K562 (cell line): ENCODE measurements at regions not wholly inside any gene's neighbourhood (a gene's known extent, or its start where the extent isn't known, plus 50 kb on each side); places are given as distances from the start of the nearest gene placed in this dataset.

Source experiments
- ATAC-seq: fragments of 200-7000 bp; cut with Tn5 transposase; 3 replicates; pipeline ENCODE4 v1.9.1; 2020; ENCODE audit warnings: moderate library complexity
- BruUV-seq: library from RNA; stranded (reverse); fragments of 400-500 nt; replicated peaks from 2 replicates; lab custom pipeline; 2021; lab: Mats Ljungman, UMichigan
- CTCF ChIA-PET: fragments of 300-600 bp; formaldehyde crosslinking; extraction: SDS; loops from one replicate; lab custom pipeline; 2021; ENCODE audit warnings: low intra/inter-chr PET ratio; lab: Yijun Ruan, JAX
- POLR2A ChIA-PET: fragments of 300-600, 350-650 bp; sonication (Branson Sonifier 250); formaldehyde crosslinking; extraction: SDS; loops from one replicate; lab custom pipeline; 2021; ENCODE audit warnings: antibody characterized with exemption, inconsistent platforms; lab: Yijun Ruan, JAX
- DNase-seq, 4 experiments: peaks; one replicate each; pipeline versions ENCODE4 v3.0.0 to v3.0.0-alpha.2; 2011 to 2018; ENCODE audit warnings: low spot score in 3 of 4, mixed read lengths in 3 of 4; ENCODE audit errors: extremely low read depth in 1 of 4
- FAIRE-seq: peaks from 2 replicates; lab custom pipeline; 2011; peaks lifted over from hg19 to GRCh38; lab: Jason Lieb, UNC
- H2AFZ ChIP-seq: 2 replicates; pipeline ENCODE4 v1.6.0; 2011; ENCODE audit warnings: low read depth, low read length, control low read depth, inconsistent platforms
- H3K27ac ChIP-seq: fragments of 200-600 bp; 3 replicates; pipeline ENCODE4 v1.8.0; 2011; ENCODE audit warnings: low read depth, mild to moderate bottlenecking, control low read depth, inconsistent platforms, low read length, moderate library complexity, mixed read lengths; ENCODE audit errors: extremely low read depth
- H3K27me3 ChIP-seq, 2 experiments: fragments of 300-600 bp in 1 of 2; 2 replicates in 1 of 2; 3 replicates in 1 of 2; pipeline versions ENCODE4 v1.6.0 to v1.8.0; 2011; ENCODE audit warnings: inconsistent platforms in 2 of 2, low read length in 2 of 2, mild to moderate bottlenecking in 1 of 2, mixed read lengths in 1 of 2, moderate library complexity in 1 of 2; ENCODE audit not compliant: control insufficient read depth in 2 of 2, insufficient read depth in 2 of 2
- H3K36me3 ChIP-seq: fragments of 300-600 bp; 3 replicates; pipeline ENCODE4 v1.8.0; 2011; ENCODE audit warnings: mild to moderate bottlenecking, low read length, inconsistent platforms; ENCODE audit not compliant: control insufficient read depth, insufficient read depth
- H3K4me1 ChIP-seq, 2 experiments: fragments of 200-600 bp in 1 of 2; replicated peaks in 1 of 2; 2 replicates in 1 of 2; 3 replicates in 1 of 2; pipeline versions ENCODE4 v1.5.1 to v1.8.0; 2011; ENCODE audit warnings: inconsistent platforms in 2 of 2, low read length in 2 of 2, mild to moderate bottlenecking in 1 of 2, mixed read lengths in 1 of 2, moderate library complexity in 1 of 2; ENCODE audit not compliant: control insufficient read depth in 2 of 2, insufficient read depth in 2 of 2
- H3K4me2 ChIP-seq: 2 replicates; pipeline ENCODE4 v1.6.1; 2011; ENCODE audit warnings: low read length, control low read depth, inconsistent platforms, mixed read lengths; ENCODE audit not compliant: insufficient read depth
- H3K4me3 ChIP-seq: fragments of 200-600 bp; sonication (generic), shearing (Covaris generic); 2 replicates; pipeline ENCODE4 v1.5.1; 2016; ENCODE audit warnings: control low read depth, inconsistent platforms
- H3K79me2 ChIP-seq: fragments of 200-600 bp; 3 replicates; pipeline ENCODE4 v1.8.0; 2011; ENCODE audit warnings: low read length, inconsistent platforms; ENCODE audit not compliant: control insufficient read depth, insufficient read depth
- H3K9ac ChIP-seq, 2 experiments: 2 replicates each; pipeline versions ENCODE4 v1.6.0 to v1.6.1; 2011; ENCODE audit warnings: low read depth in 2 of 2, low read length in 2 of 2, control low read depth in 1 of 2, inconsistent platforms in 1 of 2, mild to moderate bottlenecking in 1 of 2, mixed read lengths in 1 of 2; ENCODE audit not compliant: insufficient read depth in 1 of 2
- H3K9me1 ChIP-seq: one replicate; pipeline ENCODE4 v1.6.0; 2011; ENCODE audit warnings: inconsistent platforms, mild to moderate bottlenecking, low read length, moderate library complexity; ENCODE audit not compliant: control insufficient read depth, insufficient read depth
- H3K9me3 ChIP-seq: replicated peaks from 2 replicates; pipeline ENCODE4 v1.5.1; 2011; ENCODE audit warnings: low read depth, low read length, inconsistent platforms; ENCODE audit not compliant: control insufficient read depth, insufficient read depth
- H4K20me1 ChIP-seq: replicated peaks from 2 replicates; pipeline ENCODE4 v1.6.1; 2011; ENCODE audit warnings: low read length, inconsistent platforms, mixed read lengths; ENCODE audit not compliant: control insufficient read depth, insufficient read depth
- RERE ChIP-seq: sonication (generic); formaldehyde crosslinking; IDR thresholded peaks from 2 replicates; pipeline ENCODE4 v1.8.0; 2023; ENCODE audit warnings: missing genetic modification reagents, mild to moderate bottlenecking, borderline replicate concordance
- ZNF316 ChIP-seq: fragments of 450-650 bp; IDR thresholded peaks from 2 replicates; pipeline ENCODE4 v1.6.1; 2016
- WGBS: fragments of 100-300 bp; shearing (Covaris generic); methylation state at CpG from one replicate; pipeline ENCODE4 v1.1.6; 2016; ENCODE audit warnings: low coverage, mixed read lengths; ENCODE audit not compliant: insufficient coverage; ENCODE audit errors: missing lambda C conversion rate; 5-methylcytosine and 5-hydroxymethylcytosine counted together
- in situ Hi-C: fragments of 300-500 bp; cut with MboI; formaldehyde crosslinking; loops from 4 replicates; pipeline ENCODE4 v1.15.0; 2018; ENCODE audit warnings: inconsistent platforms, mixed read lengths
- intact Hi-C: fragments of 100-400 bp; cut with micrococcal nuclease; formaldehyde crosslinking; loops from 2 replicates; pipeline ENCODE4 v1.14.2; 2022

DNA sequence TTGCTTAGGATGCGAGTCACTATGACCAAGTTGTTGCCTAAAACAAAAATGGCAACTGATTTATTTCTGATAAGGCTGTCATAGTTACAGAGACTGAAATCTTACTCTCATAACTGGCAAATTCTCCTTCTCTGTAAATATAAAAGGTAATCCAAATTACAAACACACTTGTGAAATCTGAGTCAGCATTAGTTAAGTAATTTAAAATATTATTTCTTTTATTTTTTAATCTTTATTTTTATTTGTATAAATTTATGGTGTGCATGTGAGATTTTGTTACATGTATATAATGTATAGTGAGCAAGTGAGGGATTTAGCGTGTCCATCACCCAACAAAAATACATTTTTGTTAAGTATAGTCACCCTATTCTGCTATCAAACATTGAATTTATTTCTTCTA lies 1342.8 kb upstream of the TMEFF2 start:
- FAIRE-seq (no peak), DNase-seq (no peak), ATAC-seq (no peak)
- intact Hi-C loops (no loop called here), in situ Hi-C loops (no loop called here)
- ChIA-PET CTCF (no interaction called here), POLR2A (no interaction called here)
- WGBS, result 19% methylated on average over 2 of the region's 2 CpGs
- BruUV-seq, result no TSS peak
- H3K27me3 ChIP-seq, result no peaks in the 10 kb centered on the region
- no peaks in the 10 kb centered on the region for H3K4me1 ChIP-seq
- H3K4me3 ChIP-seq, result no peak overlapping the region
- no peaks in the 10 kb centered on the region for H3K79me2 ChIP-seq
- no peaks in the 10 kb centered on the region for H4K20me1 ChIP-seq
- no peak overlapping the region for H3K4me2 ChIP-seq
- H3K9ac ChIP-seq, result no peak overlapping the region
- no peak overlapping the region for H2AFZ ChIP-seq
- H3K36me3 ChIP-seq, result no peaks in the 10 kb centered on the region
- no peak overlapping the region for H3K27ac ChIP-seq
- TF ChIP-seq ZNF316 (peak; percentile 21; the same call in 1 of the 2 replicates), RERE (CRISPR knock-in tag) (no peak)
- no peaks in the 10 kb centered on the region for H3K9me1 ChIP-seq
- no peaks in the 10 kb centered on the region for H3K9me3 ChIP-seq
